ENCODE measurements at regions not wholly inside any gene's neighbourhood (a gene's known extent, or its start where the extent isn't known, plus 50 kb on each side); places are given as distances from the start of the nearest gene placed in this dataset.

- DNase-seq (ENCODE audit: low spot score), result no peak
- no peak for TF ChIP-seq EZH2phosphoT487 (IDR thresholded peaks at IDR 0.05; ENCODE audit: low read depth, severe bottlenecking, unreplicated experiment)
- no peak for TF ChIP-seq EZH2 (IDR thresholded peaks at IDR 0.05; ENCODE audit: borderline replicate concordance)
- no peak for TF ChIP-seq CTCF (IDR thresholded peaks at IDR 0.05; ENCODE audit: poor library complexity)
- no peaks in the 10 kb centered on the region for H3K36me3 ChIP-seq (replicated peaks; ENCODE audit: insufficient read depth, low read depth)
- no peak overlapping the region for H3K4me3 ChIP-seq
- 66% methylated on average over 2 of the region's 2 CpGs for WGBS (ENCODE audit: low lambda C conversion rate, missing lambda C conversion rate)
- peaks cover 7% of the 10 kb centered on the region for H3K4me1 ChIP-seq (ENCODE audit: insufficient read depth)
- no peaks in the 10 kb centered on the region for H3K79me2 ChIP-seq
- H3K27ac ChIP-seq, result no peak overlapping the region
- H3K27me3 ChIP-seq, result no peaks in the 10 kb centered on the region
- H4K20me1 ChIP-seq (ENCODE audit: insufficient read depth, poor library complexity, severe bottlenecking), result no peaks in the 10 kb centered on the region
- H2AFZ ChIP-seq, result no peak overlapping the region
- no peaks in the 10 kb centered on the region for H3K9me2 ChIP-seq (replicated peaks; ENCODE audit: insufficient read depth)
- no peak overlapping the region for H3K4me2 ChIP-seq
- no peaks in the 10 kb centered on the region for H3K9me3 ChIP-seq (ENCODE audit: low read depth)
Observed at GRCh38 chr18:10295751-10296150, 158.7 kb upstream of the APCDD1 start.

GRCh38 chr18:10296491-10296890, 157.9 kb upstream of the APCDD1 start:
- Histone ChIP-seq H3K27ac (peak overlapping the region; percentile 56), H3K4me2 (no peak overlapping the region), H3K9me3 (ENCODE audit: low read depth) (no peaks in the 10 kb centered on the region), H3K27me3 (no peaks in the 10 kb centered on the region), H3K4me3 (no peak overlapping the region), H2AFZ (no peak overlapping the region), H3K79me2 (no peaks in the 10 kb centered on the region), H4K20me1 (ENCODE audit: insufficient read depth, poor library complexity, severe bottlenecking) (no peaks in the 10 kb centered on the region), H3K4me1 (ENCODE audit: insufficient read depth) (peaks cover 6% of the 10 kb centered on the region), H3K9me2 (replicated peaks; ENCODE audit: insufficient read depth) (no peaks in the 10 kb centered on the region), H3K36me3 (replicated peaks; ENCODE audit: insufficient read depth, low read depth) (no peaks in the 10 kb centered on the region)
- 78% methylated on average over 12 of the region's 12 CpGs for WGBS (ENCODE audit: low lambda C conversion rate, missing lambda C conversion rate)
- peak; percentile 19 for DNase-seq (ENCODE audit: low spot score)
- no peak for TF ChIP-seq EZH2 (IDR thresholded peaks at IDR 0.05; ENCODE audit: borderline replicate concordance)
- no peak for TF ChIP-seq CTCF (IDR thresholded peaks at IDR 0.05; ENCODE audit: poor library complexity)
- no peak for TF ChIP-seq EZH2phosphoT487 (IDR thresholded peaks at IDR 0.05; ENCODE audit: low read depth, severe bottlenecking, unreplicated experiment)

GRCh38 chr18:10297086-10297485, 157.3 kb upstream of the APCDD1 start:
- no peaks in the 10 kb centered on the region for H3K9me3 ChIP-seq (ENCODE audit: low read depth)
- H3K4me1 ChIP-seq (ENCODE audit: insufficient read depth), result no peaks in the 10 kb centered on the region
- no peak overlapping the region for H3K27ac ChIP-seq
- H3K9me2 ChIP-seq (replicated peaks; ENCODE audit: insufficient read depth), result no peaks in the 10 kb centered on the region
- H4K20me1 ChIP-seq (ENCODE audit: insufficient read depth, poor library complexity, severe bottlenecking), result no peaks in the 10 kb centered on the region
- H3K4me2 ChIP-seq, result no peak overlapping the region
- H3K36me3 ChIP-seq (replicated peaks; ENCODE audit: insufficient read depth, low read depth), result no peaks in the 10 kb centered on the region
- no peaks in the 10 kb centered on the region for H3K27me3 ChIP-seq
- 87% methylated on average over 9 of the region's 9 CpGs for WGBS (ENCODE audit: low lambda C conversion rate, missing lambda C conversion rate)
- TF ChIP-seq EZH2 (IDR thresholded peaks at IDR 0.05; ENCODE audit: borderline replicate concordance) (no peak), CTCF (IDR thresholded peaks at IDR 0.05; ENCODE audit: poor library complexity) (no peak), EZH2phosphoT487 (IDR thresholded peaks at IDR 0.05; ENCODE audit: low read depth, severe bottlenecking, unreplicated experiment) (no peak)
- H2AFZ ChIP-seq, result no peak overlapping the region
- H3K79me2 ChIP-seq, result no peaks in the 10 kb centered on the region
- H3K4me3 ChIP-seq, result no peak overlapping the region
- DNase-seq (ENCODE audit: low spot score), result no peak

- Histone ChIP-seq H3K27me3 (no peaks in the 10 kb centered on the region), H2AFZ (no peak overlapping the region)
Observed at GRCh38 chr18:10298346-10298745, 156.1 kb upstream of the APCDD1 start.

More at GRCh38 chr18:10298346-10298745, 156.1 kb upstream of the APCDD1 start:
- H3K9me3 ChIP-seq (ENCODE audit: low read depth), result no peaks in the 10 kb centered on the region
- no peaks in the 10 kb centered on the region for H3K9me2 ChIP-seq (replicated peaks; ENCODE audit: insufficient read depth)
- H3K27ac ChIP-seq, result no peak overlapping the region
- no peaks in the 10 kb centered on the region for H3K36me3 ChIP-seq (replicated peaks; ENCODE audit: insufficient read depth, low read depth)
- H4K20me1 ChIP-seq (ENCODE audit: insufficient read depth, poor library complexity, severe bottlenecking), result no peaks in the 10 kb centered on the region
- H3K4me1 ChIP-seq (ENCODE audit: insufficient read depth), result no peaks in the 10 kb centered on the region
- no peak for DNase-seq (ENCODE audit: low spot score)
- H3K4me3 ChIP-seq, result no peak overlapping the region
- WGBS (ENCODE audit: low lambda C conversion rate, missing lambda C conversion rate), result 94% methylated on average over 8 of the region's 8 CpGs
- TF ChIP-seq EZH2 (IDR thresholded peaks at IDR 0.05; ENCODE audit: borderline replicate concordance), result no peak
- TF ChIP-seq EZH2phosphoT487 (IDR thresholded peaks at IDR 0.05; ENCODE audit: low read depth, severe bottlenecking, unreplicated experiment), result no peak
- no peak for TF ChIP-seq CTCF (IDR thresholded peaks at IDR 0.05; ENCODE audit: poor library complexity)
- no peaks in the 10 kb centered on the region for H3K79me2 ChIP-seq
- no peak overlapping the region for H3K4me2 ChIP-seq

Measured in hepatocyte (in vitro differentiated cells).